ENCODE measurements at regions not wholly inside any gene's neighbourhood (a gene's known extent, or its start where the extent isn't known, plus 50 kb on each side); places are given as distances from the start of the nearest gene placed in this dataset.

GRCh38 chr10:118455181-118455695 is 113.1 kb upstream of the FAM204A start:
- Mint-ChIP-seq H3K4me3 (no peak overlapping the region), H3K4me1 (peaks cover 0 to 9% (median 4%) of the 10 kb centered on the region in 4 donors), H3K27ac (no peak overlapping the region), H3K9me3 (peaks cover 0 to 19% (median 9%) of the 10 kb centered on the region in 9 donors), H3K27me3 (peaks cover 10 to 24% (median 12%) of the 10 kb centered on the region in 5 donors), H3K36me3 (peaks cover 0 to 9% (median 2%) of the 10 kb centered on the region in 3 donors)
- POLR2A ChIA-PET = no interaction called here
- DNase-seq (no peak), ATAC-seq (no peak)

- POLR2A ChIA-PET = no interaction called here
- Mint-ChIP-seq H3K27ac (no peak overlapping the region), H3K36me3 (peaks cover 0 to 9% (median 2%) of the 10 kb centered on the region in 3 donors), H3K9me3 (peaks cover 0 to 19% (median 9%) of the 10 kb centered on the region in 9 donors), H3K4me1 (peaks cover 0 to 4% (median under 1%) of the 10 kb centered on the region in 4 donors), H3K4me3 (no peak overlapping the region), H3K27me3 (peaks cover 12 to 28% (median 13%) of the 10 kb centered on the region in 5 donors)
- ATAC-seq (no peak), DNase-seq (no peak)
Observed at GRCh38 chr10:118454211-118454610, 112.1 kb upstream of the FAM204A start.

- peaks cover 0 to 9% (median 2%) of the 10 kb centered on the region in 3 donors for H3K36me3 Mint-ChIP-seq
- no peak for ATAC-seq
- DNase-seq = no peak
- peaks cover 17 to 47% (median 22%) of the 10 kb centered on the region in 5 donors for H3K27me3 Mint-ChIP-seq
- POLR2A ChIA-PET = no interaction called here
- H3K27ac Mint-ChIP-seq = peak overlapping the region in 1 of 10 donors; percentile 27
- H3K9me3 Mint-ChIP-seq = peaks cover 0 to 19% (median 9%) of the 10 kb centered on the region in 9 donors
- no peaks in the 10 kb centered on the region for H3K4me1 Mint-ChIP-seq
- H3K4me3 Mint-ChIP-seq = no peak overlapping the region
Observed at GRCh38 chr10:118452098-118452497, 110.0 kb upstream of the FAM204A start.

GRCh38 chr10:118449521-118449920 is 107.4 kb upstream of the FAM204A start:
- Mint-ChIP-seq H3K27ac (no peak overlapping the region), H3K27me3 (peaks cover 19 to 47% (median 21%) of the 10 kb centered on the region in 5 donors), H3K9me3 (peaks cover 0 to 19% (median 9%) of the 10 kb centered on the region in 9 donors), H3K36me3 (peaks cover 0 to 9% (median 0%) of the 10 kb centered on the region in 3 donors), H3K4me1 (no peaks in the 10 kb centered on the region), H3K4me3 (no peak overlapping the region)
- POLR2A ChIA-PET = no interaction called here
- DNase-seq (no peak), ATAC-seq (no peak)

GRCh38 chr10:118448744-118449143 is 106.6 kb upstream of the FAM204A start:
- H3K9me3 Mint-ChIP-seq = peaks cover 0 to 19% (median 9%) of the 10 kb centered on the region in 9 donors
- H3K27me3 Mint-ChIP-seq = peaks cover 19 to 47% (median 23%) of the 10 kb centered on the region in 5 donors
- no peak for ATAC-seq
- peaks cover 0 to 9% (median 0%) of the 10 kb centered on the region in 3 donors for H3K36me3 Mint-ChIP-seq
- no peak overlapping the region for H3K4me3 Mint-ChIP-seq
- no peak overlapping the region for H3K27ac Mint-ChIP-seq
- POLR2A ChIA-PET = no interaction called here
- no peak for DNase-seq
- no peaks in the 10 kb centered on the region for H3K4me1 Mint-ChIP-seq

GRCh38 chr10:118447478-118448270 is 105.5 kb upstream of the FAM204A start:
- Mint-ChIP-seq H3K4me1 (no peaks in the 10 kb centered on the region), H3K9me3 (peaks cover 0 to 19% (median 9%) of the 10 kb centered on the region in 9 donors), H3K36me3 (peaks cover 0 to 9% (median 0%) of the 10 kb centered on the region in 3 donors), H3K27ac (no peak overlapping the region), H3K27me3 (peaks cover 17 to 47% (median 24%) of the 10 kb centered on the region in 5 donors), H3K4me3 (no peak overlapping the region)
- ATAC-seq = no peak
- no peak for DNase-seq
- POLR2A ChIA-PET = no interaction called here

DNA sequence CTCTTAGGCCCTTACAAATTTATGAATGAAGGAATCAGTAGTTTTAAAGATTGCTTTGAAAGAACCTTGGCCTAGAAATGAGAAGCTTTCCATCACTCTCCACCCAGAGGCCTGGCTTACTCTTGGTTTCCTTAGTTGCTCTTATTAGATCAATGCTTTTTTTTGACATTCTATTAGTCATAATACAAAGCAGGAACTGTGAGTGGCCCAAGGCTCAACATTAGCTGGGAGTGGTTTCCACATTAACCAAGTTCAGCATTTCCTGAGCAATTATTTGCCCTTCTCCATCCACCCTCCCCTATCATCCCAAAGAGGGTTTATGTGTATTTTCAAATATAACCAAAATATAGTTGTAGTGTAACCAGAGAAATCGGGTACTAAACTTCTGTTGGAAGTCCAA is 103.4 kb upstream of the FAM204A start:
- POLR2A ChIA-PET = no interaction called here
- no peak overlapping the region for H3K27ac Mint-ChIP-seq
- peaks cover 17 to 46% (median 24%) of the 10 kb centered on the region in 5 donors for H3K27me3 Mint-ChIP-seq
- no peaks in the 10 kb centered on the region for H3K4me1 Mint-ChIP-seq
- H3K36me3 Mint-ChIP-seq = no peaks in the 10 kb centered on the region
- H3K4me3 Mint-ChIP-seq = no peak overlapping the region
- ATAC-seq = no peak
- peaks cover 0 to 2% (median 0%) of the 10 kb centered on the region in 9 donors for H3K9me3 Mint-ChIP-seq
- no peak for DNase-seq

- peaks cover 21 to 46% (median 33%) of the 10 kb centered on the region in 5 donors for H3K27me3 Mint-ChIP-seq
- H3K27ac Mint-ChIP-seq = no peak overlapping the region
- no peak for ATAC-seq
- H3K4me3 Mint-ChIP-seq = no peak overlapping the region
- DNase-seq = no peak
- H3K9me3 Mint-ChIP-seq = peaks cover 0 to 2% (median 0%) of the 10 kb centered on the region in 9 donors
- no peaks in the 10 kb centered on the region for H3K36me3 Mint-ChIP-seq
- no peaks in the 10 kb centered on the region for H3K4me1 Mint-ChIP-seq
- POLR2A ChIA-PET = no interaction called here
Observed at GRCh38 chr10:118444069-118444468, 101.9 kb upstream of the FAM204A start.

- no peaks in the 10 kb centered on the region for H3K36me3 Mint-ChIP-seq
- no peaks in the 10 kb centered on the region for H3K4me1 Mint-ChIP-seq
- ATAC-seq (no peak), DNase-seq (no peak)
- H3K27me3 Mint-ChIP-seq = peaks cover 19 to 48% (median 33%) of the 10 kb centered on the region in 5 donors
- peaks cover 0 to 2% (median 0%) of the 10 kb centered on the region in 9 donors for H3K9me3 Mint-ChIP-seq
- H3K27ac Mint-ChIP-seq = no peak overlapping the region
- POLR2A ChIA-PET = no interaction called here
- H3K4me3 Mint-ChIP-seq = no peak overlapping the region
Observed at GRCh38 chr10:118442032-118442431, 99.9 kb upstream of the FAM204A start.

- Mint-ChIP-seq H3K27ac (no peak overlapping the region), H3K4me3 (no peak overlapping the region), H3K36me3 (peaks cover 0 to 3% (median 0%) of the 10 kb centered on the region in 3 donors), H3K4me1 (no peaks in the 10 kb centered on the region), H3K9me3 (peaks cover 0 to 2% (median 0%) of the 10 kb centered on the region in 9 donors), H3K27me3 (peaks cover 22 to 63% (median 33%) of the 10 kb centered on the region in 5 donors)
- ATAC-seq (no peak), DNase-seq (no peak)
- POLR2A ChIA-PET = no interaction called here
Observed at GRCh38 chr10:118439824-118440223, 97.7 kb upstream of the FAM204A start.

- no peak for DNase-seq
- peaks cover 0 to 3% (median 0%) of the 10 kb centered on the region in 3 donors for H3K36me3 Mint-ChIP-seq
- no peak for ATAC-seq
- no peak overlapping the region for H3K27ac Mint-ChIP-seq
- H3K4me3 Mint-ChIP-seq = no peak overlapping the region
- peaks cover 25 to 54% (median 28%) of the 10 kb centered on the region in 5 donors for H3K27me3 Mint-ChIP-seq
- peaks cover 0 to 2% (median 0%) of the 10 kb centered on the region in 9 donors for H3K9me3 Mint-ChIP-seq
- H3K4me1 Mint-ChIP-seq = no peaks in the 10 kb centered on the region
- POLR2A ChIA-PET = no interaction called here
Observed at GRCh38 chr10:118436742-118437141, 94.6 kb upstream of the FAM204A start.

GRCh38 chr10:118430190-118430589 is 88.1 kb upstream of the FAM204A start:
- Mint-ChIP-seq H3K9me3 (peaks cover 0 to 5% (median 0%) of the 10 kb centered on the region in 9 donors), H3K27me3 (peaks cover 7 to 44% (median 13%) of the 10 kb centered on the region in 5 donors), H3K4me3 (no peak overlapping the region), H3K4me1 (no peaks in the 10 kb centered on the region), H3K27ac (no peak overlapping the region), H3K36me3 (peaks cover 0 to under 1% (median 0%) of the 10 kb centered on the region in 3 donors)
- ATAC-seq = no peak
- POLR2A ChIA-PET = no interaction called here
- DNase-seq = no peak

- H3K9me3 Mint-ChIP-seq = no peaks in the 10 kb centered on the region
- ATAC-seq (peak; percentile 83 to 89), DNase-seq (peak; percentile 16 to 77 (median 42))
- H3K4me1 Mint-ChIP-seq = peaks cover 0 to 5% (median 2%) of the 10 kb centered on the region in 4 donors
- POLR2A ChIA-PET = no interaction called here
- no peaks in the 10 kb centered on the region for H3K36me3 Mint-ChIP-seq
- no peak overlapping the region for H3K4me3 Mint-ChIP-seq
- peaks cover 2 to 46% (median 12%) of the 10 kb centered on the region in 5 donors for H3K27me3 Mint-ChIP-seq
- H3K27ac Mint-ChIP-seq = no peak overlapping the region
Observed at GRCh38 chr10:118423800-118424442, 81.8 kb upstream of the FAM204A start.

Data from naive thymus-derived CD8-positive, alpha-beta T cell (primary cell).